ENCODE measurements at regions not wholly inside any gene's neighbourhood (a gene's known extent, or its start where the extent isn't known, plus 50 kb on each side); places are given as distances from the start of the nearest gene placed in this dataset.

DNA sequence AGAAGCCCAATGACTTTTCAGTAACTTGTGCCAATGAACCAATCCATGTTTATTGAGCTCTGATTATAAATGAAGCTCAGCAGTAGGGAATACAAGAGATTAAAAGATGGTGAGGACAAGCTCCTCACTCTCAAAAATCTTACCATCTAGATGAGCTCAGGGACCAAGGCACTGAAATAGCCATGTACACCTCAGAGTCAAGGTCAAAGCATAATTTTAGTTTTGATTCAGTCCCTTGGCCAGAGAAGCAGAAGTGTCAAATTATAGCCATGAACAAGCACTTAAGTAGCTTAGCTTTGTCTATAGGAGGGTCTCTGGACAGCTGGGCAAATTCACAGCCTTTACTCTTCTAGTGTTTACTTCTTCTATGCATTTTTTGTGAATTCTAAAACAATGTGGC, 131.0 kb upstream of the DTNBP1 start:
- no peak for TF ChIP-seq CEBPB (IDR thresholded peaks at IDR 0.05)
- TF ChIP-seq NFIC (IDR thresholded peaks at IDR 0.05) = no peak
- no peak for TF ChIP-seq RAD21 (IDR thresholded peaks at IDR 0.05; ENCODE audit: low read depth)
- no peak for TF ChIP-seq CREB1 (IDR thresholded peaks at IDR 0.05; ENCODE audit: low read depth)
- no peak for TF ChIP-seq TEAD4 (IDR thresholded peaks at IDR 0.05)
- no peak for TF ChIP-seq EP300 (IDR thresholded peaks at IDR 0.05; ENCODE audit: borderline replicate concordance)
- TF ChIP-seq USF1 (IDR thresholded peaks at IDR 0.05) = no peak
- TF ChIP-seq FOXM1 (IDR thresholded peaks at IDR 0.05; ENCODE audit: borderline replicate concordance, low read depth) = no peak
- no peak for TF ChIP-seq EGR1 (IDR thresholded peaks at IDR 0.05)
- TF ChIP-seq ZBTB7A (IDR thresholded peaks at IDR 0.05; ENCODE audit: low read depth) = no peak
- TF ChIP-seq TCF12 (IDR thresholded peaks at IDR 0.05; ENCODE audit: low read depth) = no peak
- TF ChIP-seq TAF1 (IDR thresholded peaks at IDR 0.05; ENCODE audit: low read depth) = no peak
- TF ChIP-seq, protein P1, sequence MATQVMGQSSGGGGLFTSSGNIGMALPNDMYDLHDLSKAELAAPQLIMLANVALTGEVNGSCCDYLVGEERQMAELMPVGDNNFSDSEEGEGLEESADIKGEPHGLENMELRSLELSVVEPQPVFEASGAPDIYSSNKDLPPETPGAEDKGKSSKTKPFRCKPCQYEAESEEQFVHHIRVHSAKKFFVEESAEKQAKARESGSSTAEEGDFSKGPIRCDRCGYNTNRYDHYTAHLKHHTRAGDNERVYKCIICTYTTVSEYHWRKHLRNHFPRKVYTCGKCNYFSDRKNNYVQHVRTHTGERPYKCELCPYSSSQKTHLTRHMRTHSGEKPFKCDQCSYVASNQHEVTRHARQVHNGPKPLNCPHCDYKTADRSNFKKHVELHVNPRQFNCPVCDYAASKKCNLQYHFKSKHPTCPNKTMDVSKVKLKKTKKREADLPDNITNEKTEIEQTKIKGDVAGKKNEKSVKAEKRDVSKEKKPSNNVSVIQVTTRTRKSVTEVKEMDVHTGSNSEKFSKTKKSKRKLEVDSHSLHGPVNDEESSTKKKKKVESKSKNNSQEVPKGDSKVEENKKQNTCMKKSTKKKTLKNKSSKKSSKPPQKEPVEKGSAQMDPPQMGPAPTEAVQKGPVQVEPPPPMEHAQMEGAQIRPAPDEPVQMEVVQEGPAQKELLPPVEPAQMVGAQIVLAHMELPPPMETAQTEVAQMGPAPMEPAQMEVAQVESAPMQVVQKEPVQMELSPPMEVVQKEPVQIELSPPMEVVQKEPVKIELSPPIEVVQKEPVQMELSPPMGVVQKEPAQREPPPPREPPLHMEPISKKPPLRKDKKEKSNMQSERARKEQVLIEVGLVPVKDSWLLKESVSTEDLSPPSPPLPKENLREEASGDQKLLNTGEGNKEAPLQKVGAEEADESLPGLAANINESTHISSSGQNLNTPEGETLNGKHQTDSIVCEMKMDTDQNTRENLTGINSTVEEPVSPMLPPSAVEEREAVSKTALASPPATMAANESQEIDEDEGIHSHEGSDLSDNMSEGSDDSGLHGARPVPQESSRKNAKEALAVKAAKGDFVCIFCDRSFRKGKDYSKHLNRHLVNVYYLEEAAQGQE (IDR thresholded peaks at IDR 0.05; ENCODE audit: low read depth) = no peak
- TF ChIP-seq, protein P2, sequence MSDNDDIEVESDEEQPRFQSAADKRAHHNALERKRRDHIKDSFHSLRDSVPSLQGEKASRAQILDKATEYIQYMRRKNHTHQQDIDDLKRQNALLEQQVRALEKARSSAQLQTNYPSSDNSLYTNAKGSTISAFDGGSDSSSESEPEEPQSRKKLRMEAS (IDR thresholded peaks at IDR 0.05) = no peak
- no peak for TF ChIP-seq YY1 (IDR thresholded peaks at IDR 0.05; ENCODE audit: low read depth)

GRCh38 chr6:15793288-15793687, 130.5 kb upstream of the DTNBP1 start:
- TF ChIP-seq TEAD4 (IDR thresholded peaks at IDR 0.05) (no peak), USF1 (IDR thresholded peaks at IDR 0.05) (no peak), CEBPB (IDR thresholded peaks at IDR 0.05) (no peak)

DNA sequence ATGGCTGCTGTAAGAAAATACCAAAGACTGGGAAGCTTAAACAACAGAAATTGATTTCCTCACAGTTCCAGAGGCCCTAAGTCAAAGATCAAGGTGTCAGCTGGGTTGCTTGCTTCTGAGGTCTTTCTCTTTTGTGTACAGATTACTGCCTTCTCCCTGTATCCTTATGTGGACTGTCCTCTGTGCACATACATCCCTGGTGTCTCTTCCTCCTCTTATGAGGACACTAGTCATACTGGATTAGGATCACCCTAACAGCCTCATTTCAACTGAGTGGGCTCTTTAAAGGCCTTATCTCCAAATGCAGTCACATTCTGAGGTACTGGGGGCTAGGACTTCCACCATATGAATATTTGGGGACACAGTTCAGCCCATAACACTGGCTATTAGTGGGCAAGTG, 130.0 kb upstream of the DTNBP1 start:
- TF ChIP-seq, protein P2 (IDR thresholded peaks at IDR 0.05) = no peak

GRCh38 chr6:15791448-15792181, 128.8 kb upstream of the DTNBP1 start:
- TF ChIP-seq CREB1 (IDR thresholded peaks at IDR 0.05; ENCODE audit: low read depth) = no peak
- no peak for TF ChIP-seq NFIC (IDR thresholded peaks at IDR 0.05)
- TF ChIP-seq TAF1 (IDR thresholded peaks at IDR 0.05; ENCODE audit: low read depth) = no peak
- no peak for TF ChIP-seq YY1 (IDR thresholded peaks at IDR 0.05; ENCODE audit: low read depth)
- no peak for TF ChIP-seq ZBTB7A (IDR thresholded peaks at IDR 0.05; ENCODE audit: low read depth)
- no peak for TF ChIP-seq CEBPB (IDR thresholded peaks at IDR 0.05)
- no peak for TF ChIP-seq TEAD4 (IDR thresholded peaks at IDR 0.05)
- TF ChIP-seq RAD21 (IDR thresholded peaks at IDR 0.05; ENCODE audit: low read depth) = no peak
- TF ChIP-seq TCF12 (IDR thresholded peaks at IDR 0.05; ENCODE audit: low read depth) = no peak
- TF ChIP-seq, protein P1 (IDR thresholded peaks at IDR 0.05; ENCODE audit: low read depth) = no peak

DNA sequence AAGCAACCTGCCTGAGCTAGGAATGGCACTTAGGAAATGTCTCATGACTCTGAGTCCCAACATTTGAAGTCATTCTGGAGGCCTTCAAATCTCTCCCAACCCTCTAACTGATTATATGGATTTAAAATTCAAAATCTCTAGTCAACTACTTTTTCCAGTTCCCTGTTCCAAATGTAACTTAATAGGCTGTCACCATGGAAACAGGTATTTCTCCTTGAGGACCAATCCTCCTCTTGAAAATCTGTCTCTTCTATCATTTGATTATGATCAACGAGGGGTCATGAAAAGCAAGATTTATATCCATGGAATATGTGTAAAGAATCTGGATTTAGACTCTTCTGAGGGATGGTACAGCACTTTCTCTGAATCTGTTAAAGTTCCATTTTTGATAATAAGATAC, 127.3 kb upstream of the DTNBP1 start:
- TF ChIP-seq YY1 (IDR thresholded peaks at IDR 0.05; ENCODE audit: low read depth) = no peak
- TF ChIP-seq, protein P2 (IDR thresholded peaks at IDR 0.05) = no peak
- TF ChIP-seq USF1 (IDR thresholded peaks at IDR 0.05) = no peak
- no peak for TF ChIP-seq TAF1 (IDR thresholded peaks at IDR 0.05; ENCODE audit: low read depth)
- no peak for TF ChIP-seq NFIC (IDR thresholded peaks at IDR 0.05)
- TF ChIP-seq FOXM1 (IDR thresholded peaks at IDR 0.05; ENCODE audit: borderline replicate concordance, low read depth) = no peak
- TF ChIP-seq EP300 (IDR thresholded peaks at IDR 0.05; ENCODE audit: borderline replicate concordance) = no peak
- no peak for TF ChIP-seq TCF12 (IDR thresholded peaks at IDR 0.05; ENCODE audit: low read depth)
- TF ChIP-seq, protein P1 (IDR thresholded peaks at IDR 0.05; ENCODE audit: low read depth) = no peak
- no peak for TF ChIP-seq CEBPB (IDR thresholded peaks at IDR 0.05)
- no peak for TF ChIP-seq CREB1 (IDR thresholded peaks at IDR 0.05; ENCODE audit: low read depth)
- TF ChIP-seq ZBTB7A (IDR thresholded peaks at IDR 0.05; ENCODE audit: low read depth) = no peak
- no peak for TF ChIP-seq EGR1 (IDR thresholded peaks at IDR 0.05)
- no peak for TF ChIP-seq RAD21 (IDR thresholded peaks at IDR 0.05; ENCODE audit: low read depth)
